Kasumi-1 (cell line): ENCODE measurements at regions not wholly inside any gene's neighbourhood (a gene's known extent, or its start where the extent isn't known, plus 50 kb on each side); places are given as distances from the start of the nearest gene placed in this dataset.

ENCODE experiments used
- DNase-seq, 2 experiments: peaks; one replicate each; lab custom pipeline; 2025; lab: John Stamatoyannopoulos, UW

- no peak for DNase-seq
Observed at GRCh38 chr10:107444443-107444842, 279.9 kb upstream of the SORCS1 start.

GRCh38 chr10:107443813-107444212, 279.3 kb upstream of the SORCS1 start:
- DNase-seq, result no peak

- DNase-seq, result no peak
Observed at GRCh38 chr10:107443326-107443725, 278.8 kb upstream of the SORCS1 start.

GRCh38 chr10:107442035-107442505, 277.6 kb upstream of the SORCS1 start:
- no peak for DNase-seq

- DNase-seq, result no peak
Observed at GRCh38 chr10:107440741-107441140, 276.2 kb upstream of the SORCS1 start.

GRCh38 chr10:107437921-107438320, 273.4 kb upstream of the SORCS1 start:
- no peak for DNase-seq

- no peak for DNase-seq
Observed at GRCh38 chr10:107436568-107436967, 272.1 kb upstream of the SORCS1 start.

- no peak for DNase-seq
Observed at GRCh38 chr10:107434854-107435253, 270.3 kb upstream of the SORCS1 start.

GRCh38 chr10:107434201-107434600, 269.7 kb upstream of the SORCS1 start:
- DNase-seq, result no peak

- DNase-seq, result no peak
Observed at GRCh38 chr10:107433605-107434004, 269.1 kb upstream of the SORCS1 start.

GRCh38 chr10:107430446-107430845, 265.9 kb upstream of the SORCS1 start:
- no peak for DNase-seq

- no peak for DNase-seq
Observed at GRCh38 chr10:107427016-107427415, 262.5 kb upstream of the SORCS1 start.

GRCh38 chr10:107425931-107426553, 261.5 kb upstream of the SORCS1 start:
- no peak for DNase-seq

GRCh38 chr10:107424628-107425027, 260.1 kb upstream of the SORCS1 start:
- DNase-seq, result no peak

- DNase-seq, result no peak
Observed at GRCh38 chr10:107423903-107424302, 259.4 kb upstream of the SORCS1 start.

- DNase-seq, result no peak
Observed at GRCh38 chr10:107422681-107423080, 258.2 kb upstream of the SORCS1 start.

GRCh38 chr10:107420196-107420595, 255.7 kb upstream of the SORCS1 start:
- no peak for DNase-seq

GRCh38 chr10:107418085-107418806, 253.7 kb upstream of the SORCS1 start:
- DNase-seq, result no peak

- no peak for DNase-seq
Observed at GRCh38 chr10:107417446-107417845, 252.9 kb upstream of the SORCS1 start.

GRCh38 chr10:107415446-107415845, 250.9 kb upstream of the SORCS1 start:
- peak; percentile 23 to 36 for DNase-seq

- no peak for DNase-seq
Observed at GRCh38 chr10:107413971-107414370, 249.5 kb upstream of the SORCS1 start.

- DNase-seq, result peak; percentile 74 to 76
Observed at GRCh38 chr10:107409522-107409921, 245.0 kb upstream of the SORCS1 start.

- no peak for DNase-seq
Observed at GRCh38 chr10:107398115-107398514, 233.6 kb upstream of the SORCS1 start.

- no peak for DNase-seq
Observed at GRCh38 chr10:107391901-107392300, 227.4 kb upstream of the SORCS1 start.
